ENCODE measurements at regions not wholly inside any gene's neighbourhood (a gene's known extent, or its start where the extent isn't known, plus 50 kb on each side); places are given as distances from the start of the nearest gene placed in this dataset.

- Mint-ChIP-seq H3K27me3 (no peaks in the 10 kb centered on the region), H3K4me1 (no peaks in the 10 kb centered on the region), H3K36me3 (ENCODE audit: insufficient read depth) (no peaks in the 10 kb centered on the region), H3K4me3 (no peak overlapping the region), H3K9me3 (peaks cover 10% of the 10 kb centered on the region), H3K27ac (ENCODE audit: low read depth) (no peak overlapping the region)
- ATAC-seq (replicated peaks; ENCODE audit: extremely low read depth, poor library complexity, severe bottlenecking) (no peak), DNase-seq (ENCODE audit: low spot score in 2 of 2) (no peak)
These were observed 1104.4 kb upstream of the SEMA6A start for GRCh38 chr5:117679046-117679445.

DNA sequence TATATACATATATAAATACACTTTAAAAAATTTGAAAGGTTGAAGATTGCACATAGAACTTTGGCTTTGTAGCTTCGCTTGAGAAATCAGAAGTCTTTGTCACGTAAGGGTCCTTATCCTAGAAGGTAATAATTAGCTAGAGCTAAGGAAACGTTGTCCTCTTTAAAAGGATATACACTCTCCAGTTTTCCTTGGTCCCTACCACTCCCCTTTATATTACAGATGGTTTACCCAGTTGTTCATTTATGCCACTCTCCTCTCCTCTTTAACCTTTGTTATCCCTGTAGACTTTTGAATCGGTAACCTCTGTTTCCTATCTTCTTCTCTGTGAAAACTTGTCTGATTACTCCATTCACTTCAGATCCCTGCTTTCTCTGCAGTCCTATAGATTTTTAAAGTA, 1101.0 kb upstream of the SEMA6A start:
- no peak overlapping the region for H3K27ac Mint-ChIP-seq (ENCODE audit: low read depth)
- peaks cover 2% of the 10 kb centered on the region for H3K36me3 Mint-ChIP-seq (ENCODE audit: insufficient read depth)
- H3K4me3 Mint-ChIP-seq = no peak overlapping the region
- H3K9me3 Mint-ChIP-seq = peaks cover 12% of the 10 kb centered on the region
- ATAC-seq (replicated peaks; ENCODE audit: extremely low read depth, poor library complexity, severe bottlenecking) (no peak), DNase-seq (ENCODE audit: low spot score in 2 of 2) (no peak)
- no peaks in the 10 kb centered on the region for H3K27me3 Mint-ChIP-seq
- no peaks in the 10 kb centered on the region for H3K4me1 Mint-ChIP-seq

DNA sequence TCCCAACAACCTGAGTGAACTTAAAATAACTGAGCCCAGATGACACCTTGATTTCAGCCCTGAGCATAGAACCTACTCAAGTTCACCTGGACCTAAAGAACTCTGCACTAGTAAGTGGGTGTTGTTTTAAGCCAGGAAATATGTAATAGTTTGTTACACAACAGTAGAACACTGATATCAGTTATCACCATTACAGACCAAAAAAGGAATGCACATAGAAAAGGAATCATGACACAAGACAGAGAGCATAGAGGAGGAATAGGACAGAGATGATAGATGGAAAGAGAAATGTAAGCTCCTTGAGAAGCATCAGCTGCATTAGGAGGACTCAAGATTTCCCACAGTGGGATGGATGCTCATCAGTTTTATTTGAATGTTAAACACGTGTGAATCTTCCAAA, 1096.9 kb upstream of the SEMA6A start:
- Mint-ChIP-seq H3K36me3 (ENCODE audit: insufficient read depth) (peaks cover 2% of the 10 kb centered on the region), H3K4me1 (no peaks in the 10 kb centered on the region), H3K4me3 (no peak overlapping the region), H3K27me3 (no peaks in the 10 kb centered on the region), H3K27ac (ENCODE audit: low read depth) (no peak overlapping the region), H3K9me3 (peaks cover 6% of the 10 kb centered on the region)
- no peak for ATAC-seq (replicated peaks; ENCODE audit: extremely low read depth, poor library complexity, severe bottlenecking)
- no peak for DNase-seq (ENCODE audit: low spot score in 2 of 2)

DNA sequence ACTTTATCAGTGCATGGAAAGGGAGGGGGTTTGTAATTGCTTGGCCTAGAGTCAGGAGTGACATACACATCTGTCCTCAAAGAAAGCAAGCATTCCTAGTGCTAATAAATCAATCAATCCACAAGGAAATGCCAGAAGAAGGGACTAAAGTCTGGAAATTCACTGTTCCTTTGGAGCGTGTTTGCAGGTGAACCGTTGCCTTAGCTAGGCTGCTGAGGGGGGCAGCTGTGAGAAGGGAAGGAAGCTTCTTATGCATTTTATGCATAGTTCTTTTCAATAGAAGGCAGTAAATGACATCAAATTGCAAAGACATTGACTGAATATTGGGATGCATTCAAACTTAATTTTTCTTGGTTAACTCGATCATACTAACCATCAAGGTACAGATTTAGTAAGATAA, 1092.5 kb upstream of the SEMA6A start:
- DNase-seq (ENCODE audit: low spot score in 2 of 2) (no peak), ATAC-seq (replicated peaks; ENCODE audit: extremely low read depth, poor library complexity, severe bottlenecking) (no peak)
- Mint-ChIP-seq H3K36me3 (ENCODE audit: insufficient read depth) (no peaks in the 10 kb centered on the region), H3K4me1 (no peaks in the 10 kb centered on the region), H3K27ac (ENCODE audit: low read depth) (no peak overlapping the region), H3K4me3 (no peak overlapping the region), H3K27me3 (no peaks in the 10 kb centered on the region), H3K9me3 (peaks cover 11% of the 10 kb centered on the region)

DNA sequence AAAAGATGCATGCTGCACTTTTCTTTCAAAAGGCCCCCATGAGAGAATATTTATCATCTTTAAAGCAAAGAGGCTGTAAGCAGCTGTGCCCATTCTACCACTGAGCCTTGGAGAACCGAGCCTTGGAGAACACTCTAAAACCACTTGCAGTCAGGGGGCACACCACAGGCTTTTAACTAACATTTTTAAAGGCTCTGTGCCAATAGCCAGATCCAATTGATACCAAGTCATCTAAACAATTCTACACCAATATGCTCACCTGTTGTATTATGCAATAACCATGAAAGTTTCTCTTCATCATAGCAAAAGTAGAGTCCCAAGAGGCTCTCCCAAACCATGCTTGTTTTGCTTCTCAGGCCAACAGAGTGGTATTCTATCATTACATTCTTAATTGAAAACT, 1090.5 kb upstream of the SEMA6A start:
- H3K9me3 Mint-ChIP-seq = peaks cover 14% of the 10 kb centered on the region
- H3K4me3 Mint-ChIP-seq = no peak overlapping the region
- no peaks in the 10 kb centered on the region for H3K36me3 Mint-ChIP-seq (ENCODE audit: insufficient read depth)
- no peaks in the 10 kb centered on the region for H3K27me3 Mint-ChIP-seq
- DNase-seq (ENCODE audit: low spot score in 2 of 2) (no peak), ATAC-seq (replicated peaks; ENCODE audit: extremely low read depth, poor library complexity, severe bottlenecking) (no peak)
- no peak overlapping the region for H3K27ac Mint-ChIP-seq (ENCODE audit: low read depth)
- no peaks in the 10 kb centered on the region for H3K4me1 Mint-ChIP-seq

DNA sequence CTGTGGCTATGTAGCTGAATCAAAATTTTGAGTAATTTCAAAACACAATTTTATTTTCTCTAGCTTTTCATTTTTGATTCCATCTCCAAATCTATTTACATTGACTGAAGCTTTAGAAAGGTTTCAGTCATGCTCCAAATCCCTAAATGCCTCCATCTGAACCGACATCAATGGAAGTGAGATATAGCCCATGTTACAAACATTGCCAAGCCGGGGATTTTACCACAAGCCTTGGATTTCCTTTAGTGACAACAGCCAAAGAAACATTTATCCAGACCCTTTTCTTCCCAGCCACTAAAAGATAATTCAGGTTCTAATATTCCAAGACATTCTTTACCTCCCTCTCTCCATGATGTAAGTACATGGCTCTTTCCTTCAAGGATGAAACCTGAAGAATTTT, 1087.7 kb upstream of the SEMA6A start:
- H3K4me1 Mint-ChIP-seq = no peaks in the 10 kb centered on the region
- no peak overlapping the region for H3K4me3 Mint-ChIP-seq
- DNase-seq (ENCODE audit: low spot score in 2 of 2) = no peak
- H3K36me3 Mint-ChIP-seq (ENCODE audit: insufficient read depth) = peaks cover 2% of the 10 kb centered on the region
- H3K27me3 Mint-ChIP-seq = no peaks in the 10 kb centered on the region
- ATAC-seq (replicated peaks; ENCODE audit: extremely low read depth, poor library complexity, severe bottlenecking) = no peak
- peaks cover 30% of the 10 kb centered on the region for H3K9me3 Mint-ChIP-seq
- no peak overlapping the region for H3K27ac Mint-ChIP-seq (ENCODE audit: low read depth)

DNA sequence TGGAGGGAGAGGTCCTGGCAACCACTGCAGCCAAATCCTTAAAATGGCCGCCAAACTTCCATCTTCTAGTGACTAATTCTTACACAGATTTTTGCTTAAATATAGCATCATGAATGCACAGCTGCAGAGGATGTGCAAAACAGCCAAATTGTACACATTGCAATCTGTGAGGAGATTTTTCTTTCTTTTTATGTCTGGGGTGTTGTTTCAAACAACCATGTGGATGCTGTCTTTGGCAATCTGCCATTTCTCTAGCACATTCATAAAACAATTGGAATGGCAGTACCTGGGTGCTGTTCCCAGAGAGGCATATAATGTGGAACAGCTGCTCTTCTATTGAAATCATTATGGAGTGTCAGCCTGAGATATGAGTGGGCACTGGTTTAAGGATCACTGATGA, 1082.9 kb upstream of the SEMA6A start:
- no peak overlapping the region for H3K4me3 Mint-ChIP-seq
- DNase-seq (ENCODE audit: low spot score in 2 of 2) (no peak), ATAC-seq (replicated peaks; ENCODE audit: extremely low read depth, poor library complexity, severe bottlenecking) (no peak)
- peaks cover 2% of the 10 kb centered on the region for H3K36me3 Mint-ChIP-seq (ENCODE audit: insufficient read depth)
- no peaks in the 10 kb centered on the region for H3K4me1 Mint-ChIP-seq
- H3K9me3 Mint-ChIP-seq = peaks cover 24% of the 10 kb centered on the region
- H3K27ac Mint-ChIP-seq (ENCODE audit: low read depth) = no peak overlapping the region
- no peaks in the 10 kb centered on the region for H3K27me3 Mint-ChIP-seq

DNA sequence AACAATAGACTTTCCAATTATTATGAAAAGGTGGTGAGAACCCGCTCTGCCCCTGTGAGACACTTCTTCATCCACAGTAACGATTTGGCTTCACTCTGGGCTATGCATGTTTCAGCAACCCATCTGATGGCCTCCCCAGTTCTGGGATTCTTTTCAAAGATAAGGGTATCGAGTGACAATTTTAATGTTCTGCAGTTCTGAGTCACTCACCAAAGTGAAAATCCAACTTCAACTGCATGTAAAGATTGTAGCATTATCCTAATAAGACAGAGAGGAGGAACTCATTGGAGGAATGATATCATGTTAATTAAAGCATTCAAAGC, 1078.3 kb upstream of the SEMA6A start:
- Mint-ChIP-seq H3K36me3 (ENCODE audit: insufficient read depth) (peaks cover 2% of the 10 kb centered on the region), H3K27ac (ENCODE audit: low read depth) (no peak overlapping the region)
- ATAC-seq (replicated peaks; ENCODE audit: extremely low read depth, poor library complexity, severe bottlenecking) = no peak

GRCh38 chr5:117652036-117652957, 1077.7 kb upstream of the SEMA6A start:
- ATAC-seq (replicated peaks; ENCODE audit: extremely low read depth, poor library complexity, severe bottlenecking) = no peak
- Mint-ChIP-seq H3K4me3 (no peak overlapping the region), H3K27me3 (no peaks in the 10 kb centered on the region), H3K27ac (ENCODE audit: low read depth) (no peak overlapping the region), H3K9me3 (peaks cover 14% of the 10 kb centered on the region), H3K4me1 (no peaks in the 10 kb centered on the region), H3K36me3 (ENCODE audit: insufficient read depth) (no peaks in the 10 kb centered on the region)
- no peak for DNase-seq (ENCODE audit: low spot score in 2 of 2)

More for the DNA sequence above, 1078.3 kb upstream of the SEMA6A start:
- Mint-ChIP-seq H3K4me1 (no peaks in the 10 kb centered on the region), H3K9me3 (peaks cover 14% of the 10 kb centered on the region), H3K27me3 (no peaks in the 10 kb centered on the region), H3K4me3 (no peak overlapping the region)
- DNase-seq (ENCODE audit: low spot score in 2 of 2) = no peak

DNA sequence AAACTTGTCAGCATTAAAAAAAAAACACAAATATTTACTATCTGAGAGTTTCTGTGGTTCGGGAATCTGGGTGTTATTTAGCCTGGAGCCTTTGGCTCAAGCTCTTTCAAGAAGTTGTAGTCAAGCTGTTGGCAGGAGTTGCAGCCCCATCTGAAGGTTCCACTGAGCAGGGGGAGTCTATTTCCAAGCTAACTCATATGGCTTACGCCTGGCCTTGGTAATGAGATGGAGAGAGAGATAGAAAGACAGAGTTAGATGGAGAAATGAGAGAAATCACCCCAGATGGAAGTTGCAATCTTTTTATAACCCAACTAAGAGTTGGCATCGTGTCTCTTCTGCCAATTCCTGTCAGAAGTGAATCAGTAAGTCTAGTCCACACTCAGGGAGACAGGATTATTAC, 1075.2 kb upstream of the SEMA6A start:
- DNase-seq (ENCODE audit: low spot score in 2 of 2) (no peak), ATAC-seq (replicated peaks; ENCODE audit: extremely low read depth, poor library complexity, severe bottlenecking) (no peak)
- no peaks in the 10 kb centered on the region for H3K36me3 Mint-ChIP-seq (ENCODE audit: insufficient read depth)
- H3K4me1 Mint-ChIP-seq = no peaks in the 10 kb centered on the region
- H3K4me3 Mint-ChIP-seq = no peak overlapping the region
- H3K9me3 Mint-ChIP-seq = peaks cover 14% of the 10 kb centered on the region
- no peaks in the 10 kb centered on the region for H3K27me3 Mint-ChIP-seq
- no peak overlapping the region for H3K27ac Mint-ChIP-seq (ENCODE audit: low read depth)

- DNase-seq (ENCODE audit: low spot score in 2 of 2) (no peak), ATAC-seq (replicated peaks; ENCODE audit: extremely low read depth, poor library complexity, severe bottlenecking) (no peak)
- Mint-ChIP-seq H3K36me3 (ENCODE audit: insufficient read depth) (no peaks in the 10 kb centered on the region), H3K4me3 (no peak overlapping the region), H3K27me3 (no peaks in the 10 kb centered on the region), H3K27ac (ENCODE audit: low read depth) (no peak overlapping the region), H3K9me3 (peaks cover 9% of the 10 kb centered on the region), H3K4me1 (no peaks in the 10 kb centered on the region)
These were observed 1070.8 kb upstream of the SEMA6A start for GRCh38 chr5:117645400-117645799.

GRCh38 chr5:117638581-117638980, 1064.0 kb upstream of the SEMA6A start:
- no peak overlapping the region for H3K27ac Mint-ChIP-seq (ENCODE audit: low read depth)
- H3K9me3 Mint-ChIP-seq = peaks cover 19% of the 10 kb centered on the region
- no peaks in the 10 kb centered on the region for H3K4me1 Mint-ChIP-seq
- DNase-seq (ENCODE audit: low spot score in 2 of 2) (no peak), ATAC-seq (replicated peaks; ENCODE audit: extremely low read depth, poor library complexity, severe bottlenecking) (no peak)
- no peak overlapping the region for H3K4me3 Mint-ChIP-seq
- H3K27me3 Mint-ChIP-seq = no peaks in the 10 kb centered on the region
- H3K36me3 Mint-ChIP-seq (ENCODE audit: insufficient read depth) = peaks cover 2% of the 10 kb centered on the region

- H3K27ac Mint-ChIP-seq (ENCODE audit: low read depth) = no peak overlapping the region
- H3K9me3 Mint-ChIP-seq = peaks cover 50% of the 10 kb centered on the region
- DNase-seq (ENCODE audit: low spot score in 2 of 2) (no peak), ATAC-seq (replicated peaks; ENCODE audit: extremely low read depth, poor library complexity, severe bottlenecking) (no peak)
- H3K36me3 Mint-ChIP-seq (ENCODE audit: insufficient read depth) = peaks cover 2% of the 10 kb centered on the region
- H3K4me3 Mint-ChIP-seq = no peak overlapping the region
- H3K4me1 Mint-ChIP-seq = no peaks in the 10 kb centered on the region
- H3K27me3 Mint-ChIP-seq = no peaks in the 10 kb centered on the region
These were observed 1058.5 kb upstream of the SEMA6A start for GRCh38 chr5:117633093-117633492.
